Chondrocyte (in vitro differentiated cells): ENCODE measurements at regions not wholly inside any gene's neighbourhood (a gene's known extent, or its start where the extent isn't known, plus 50 kb on each side); places are given as distances from the start of the nearest gene placed in this dataset.

Experiments used
- DNase-seq: peaks from one replicate; pipeline ENCODE4 v3.0.0; 2021; ENCODE audit warnings: mixed read lengths, low spot score
- H3K27ac Mint-ChIP-seq: one replicate; pipeline ENCODE4 v1.8.0; 2021; ENCODE audit warnings: mild to moderate bottlenecking, moderate library complexity, mixed read lengths; ENCODE audit not compliant: unreplicated experiment
- H3K27me3 Mint-ChIP-seq: 2 replicates; pipeline ENCODE4 v1.8.0; 2021; ENCODE audit warnings: low read depth, mixed read lengths
- H3K36me3 Mint-ChIP-seq: 2 replicates; pipeline ENCODE4 v1.8.0; 2021; ENCODE audit warnings: low read depth, mixed read lengths
- H3K4me1 Mint-ChIP-seq: 2 replicates; pipeline ENCODE4 v1.8.0; 2021; ENCODE audit warnings: low read depth, mild to moderate bottlenecking, mixed read lengths
- H3K4me3 Mint-ChIP-seq: one replicate; pipeline ENCODE4 v1.8.0; 2021; ENCODE audit warnings: mild to moderate bottlenecking, moderate library complexity, mixed read lengths; ENCODE audit not compliant: unreplicated experiment
- H3K9me3 Mint-ChIP-seq: 2 replicates; pipeline ENCODE4 v1.8.0; 2021; ENCODE audit warnings: low read depth, mixed read lengths
- CTCF ChIP-seq: fragments of 200-600 bp; sonication (generic); IDR thresholded peaks from 2 replicates; pipeline ENCODE4 v1.5.0; 2021; ENCODE audit warnings: antibody characterized with exemption, mild to moderate bottlenecking, moderate library complexity

- Mint-ChIP-seq H3K9me3 (no peaks in the 10 kb centered on the region), H3K36me3 (no peaks in the 10 kb centered on the region), H3K27me3 (no peaks in the 10 kb centered on the region), H3K27ac (no peak overlapping the region), H3K4me1 (peaks cover 45% of the 10 kb centered on the region), H3K4me3 (no peak overlapping the region)
- TF ChIP-seq CTCF: no peak
- DNase-seq: no peak
Observed at GRCh38 chr2:173654161-173654895, 299.7 kb downstream of the CDCA7 start.

- TF ChIP-seq CTCF: no peak
Observed at GRCh38 chr2:173654896-173655265, 300.2 kb downstream of the CDCA7 start.

GRCh38 chr2:173656086-173656485, 301.4 kb downstream of the CDCA7 start:
- Mint-ChIP-seq H3K4me1 (peaks cover 47% of the 10 kb centered on the region), H3K27ac (no peak overlapping the region), H3K4me3 (no peak overlapping the region), H3K36me3 (no peaks in the 10 kb centered on the region), H3K27me3 (no peaks in the 10 kb centered on the region), H3K9me3 (no peaks in the 10 kb centered on the region)
- DNase-seq: no peak
- no peak for TF ChIP-seq CTCF

More at GRCh38 chr2:173654896-173655265, 300.2 kb downstream of the CDCA7 start:
- no peaks in the 10 kb centered on the region for H3K36me3 Mint-ChIP-seq
- no peaks in the 10 kb centered on the region for H3K27me3 Mint-ChIP-seq
- no peak overlapping the region for H3K4me3 Mint-ChIP-seq
- no peaks in the 10 kb centered on the region for H3K9me3 Mint-ChIP-seq
- peaks cover 47% of the 10 kb centered on the region for H3K4me1 Mint-ChIP-seq
- DNase-seq: no peak
- no peak overlapping the region for H3K27ac Mint-ChIP-seq

- Mint-ChIP-seq H3K4me3 (no peak overlapping the region), H3K27ac (peak overlapping the region; percentile 67), H3K4me1 (peaks cover 34% of the 10 kb centered on the region), H3K36me3 (no peaks in the 10 kb centered on the region), H3K9me3 (no peaks in the 10 kb centered on the region), H3K27me3 (no peaks in the 10 kb centered on the region)
- no peak for DNase-seq
- no peak for TF ChIP-seq CTCF
Observed at GRCh38 chr2:173657996-173658717, 303.5 kb downstream of the CDCA7 start.

- no peaks in the 10 kb centered on the region for H3K9me3 Mint-ChIP-seq
- DNase-seq: no peak
- H3K4me3 Mint-ChIP-seq: no peak overlapping the region
- H3K27ac Mint-ChIP-seq: peak overlapping the region; percentile 67
- H3K36me3 Mint-ChIP-seq: no peaks in the 10 kb centered on the region
- H3K4me1 Mint-ChIP-seq: peaks cover 34% of the 10 kb centered on the region
- no peak for TF ChIP-seq CTCF
- no peaks in the 10 kb centered on the region for H3K27me3 Mint-ChIP-seq
Observed at GRCh38 chr2:173658946-173659371, 304.3 kb downstream of the CDCA7 start.
